Stimulated activated memory B cell treated with anti-CD40 and anti-IgM and Interleukin-4, amounts not matched to agents 10 μg/mL and 1 μg/mL and 100 μg/mL, for 72 hours (primary cell): ENCODE measurements at regions not wholly inside any gene's neighbourhood (a gene's known extent, or its start where the extent isn't known, plus 50 kb on each side); places are given as distances from the start of the nearest gene placed in this dataset.
"Not testable (repeated sequence)": the region's sequence is repeated elsewhere in the genome, so short reads cannot be mapped to it uniquely, and the experiment has no call there.

ENCODE experiments used
- ATAC-seq: fragments of 150-1000 bp; cut with Tn5 transposase; 2 replicates; pipeline ENCODE4 v1.10.0; 2021
- H3K27ac Mint-ChIP-seq: one replicate; pipeline ENCODE4 v1.8.0; 2022; ENCODE audit warnings: mild to moderate bottlenecking, mixed read lengths
- H3K27me3 Mint-ChIP-seq: one replicate; pipeline ENCODE4 v1.8.0; 2022; ENCODE audit warnings: mixed read lengths
- H3K36me3 Mint-ChIP-seq: one replicate; pipeline ENCODE4 v1.8.0; 2022; ENCODE audit warnings: mixed read lengths
- H3K4me1 Mint-ChIP-seq: one replicate; pipeline ENCODE4 v1.8.0; 2022; ENCODE audit warnings: mixed read lengths
- H3K4me3 Mint-ChIP-seq: one replicate; pipeline ENCODE4 v1.8.0; 2022; ENCODE audit warnings: mild to moderate bottlenecking, moderate library complexity, mixed read lengths
- H3K9me3 Mint-ChIP-seq: one replicate; pipeline ENCODE4 v1.8.0; 2022; ENCODE audit warnings: mixed read lengths

- no peak overlapping the region for H3K27ac Mint-ChIP-seq
- no peaks in the 10 kb centered on the region for H3K4me1 Mint-ChIP-seq
- H3K4me3 Mint-ChIP-seq, result no peak overlapping the region
- peaks cover 31% of the 10 kb centered on the region for H3K27me3 Mint-ChIP-seq
- peaks cover 6% of the 10 kb centered on the region for H3K9me3 Mint-ChIP-seq
- no peak for ATAC-seq
- H3K36me3 Mint-ChIP-seq, result no peaks in the 10 kb centered on the region
Measured at GRCh38 chr13:97520061-97520460, 86.1 kb downstream of the RAP2A start.

- H3K4me3 Mint-ChIP-seq, result no peak overlapping the region
- H3K4me1 Mint-ChIP-seq, result no peaks in the 10 kb centered on the region
- ATAC-seq, result no peak
- H3K27ac Mint-ChIP-seq, result no peak overlapping the region
- peaks cover 6% of the 10 kb centered on the region for H3K9me3 Mint-ChIP-seq
- peaks cover 31% of the 10 kb centered on the region for H3K27me3 Mint-ChIP-seq
- H3K36me3 Mint-ChIP-seq, result no peaks in the 10 kb centered on the region
Measured at GRCh38 chr13:97520866-97521265, 86.9 kb downstream of the RAP2A start.

GRCh38 chr13:97521726-97522125 lies 87.8 kb downstream of the RAP2A start:
- Mint-ChIP-seq H3K4me3 (no peak overlapping the region), H3K27me3 (peaks cover 23% of the 10 kb centered on the region), H3K36me3 (no peaks in the 10 kb centered on the region), H3K27ac (no peak overlapping the region), H3K4me1 (no peaks in the 10 kb centered on the region), H3K9me3 (peaks cover 6% of the 10 kb centered on the region)
- no peak for ATAC-seq

GRCh38 chr13:97522243-97522642 lies 88.3 kb downstream of the RAP2A start:
- H3K9me3 Mint-ChIP-seq, result peaks cover 6% of the 10 kb centered on the region
- H3K4me1 Mint-ChIP-seq, result no peaks in the 10 kb centered on the region
- peaks cover 22% of the 10 kb centered on the region for H3K27me3 Mint-ChIP-seq
- no peak for ATAC-seq
- H3K36me3 Mint-ChIP-seq, result no peaks in the 10 kb centered on the region
- H3K4me3 Mint-ChIP-seq, result no peak overlapping the region
- H3K27ac Mint-ChIP-seq, result no peak overlapping the region

- no peak for ATAC-seq
- peaks cover 3% of the 10 kb centered on the region for H3K9me3 Mint-ChIP-seq
- no peak overlapping the region for H3K4me3 Mint-ChIP-seq
- H3K4me1 Mint-ChIP-seq, result no peaks in the 10 kb centered on the region
- H3K36me3 Mint-ChIP-seq, result no peaks in the 10 kb centered on the region
- H3K27ac Mint-ChIP-seq, result no peak overlapping the region
- H3K27me3 Mint-ChIP-seq, result peaks cover 23% of the 10 kb centered on the region
Measured at GRCh38 chr13:97526556-97526955, 92.6 kb downstream of the RAP2A start.

- peaks cover 18% of the 10 kb centered on the region for H3K27me3 Mint-ChIP-seq
- no peak overlapping the region for H3K27ac Mint-ChIP-seq
- no peaks in the 10 kb centered on the region for H3K36me3 Mint-ChIP-seq
- no peak for ATAC-seq
- no peaks in the 10 kb centered on the region for H3K4me1 Mint-ChIP-seq
- H3K4me3 Mint-ChIP-seq, result no peak overlapping the region
- H3K9me3 Mint-ChIP-seq, result peaks cover 3% of the 10 kb centered on the region
Measured at GRCh38 chr13:97528518-97528917, 94.5 kb downstream of the RAP2A start.

GRCh38 chr13:97534540-97534939 lies 100.6 kb downstream of the RAP2A start:
- no peak for ATAC-seq
- Mint-ChIP-seq H3K36me3 (no peaks in the 10 kb centered on the region), H3K27me3 (peaks cover 17% of the 10 kb centered on the region), H3K4me1 (no peaks in the 10 kb centered on the region), H3K9me3 (no peaks in the 10 kb centered on the region), H3K4me3 (no peak overlapping the region), H3K27ac (no peak overlapping the region)

- Mint-ChIP-seq H3K9me3 (no peaks in the 10 kb centered on the region), H3K4me1 (no peaks in the 10 kb centered on the region), H3K27me3 (peaks cover 6% of the 10 kb centered on the region), H3K27ac (no peak overlapping the region), H3K4me3 (no peak overlapping the region), H3K36me3 (no peaks in the 10 kb centered on the region)
- no peak for ATAC-seq
Measured at GRCh38 chr13:97535614-97536013, 101.6 kb downstream of the RAP2A start.

- no peak overlapping the region for H3K27ac Mint-ChIP-seq
- no peaks in the 10 kb centered on the region for H3K4me1 Mint-ChIP-seq
- no peak for ATAC-seq
- no peaks in the 10 kb centered on the region for H3K9me3 Mint-ChIP-seq
- H3K36me3 Mint-ChIP-seq, result no peaks in the 10 kb centered on the region
- H3K27me3 Mint-ChIP-seq, result no peaks in the 10 kb centered on the region
- no peak overlapping the region for H3K4me3 Mint-ChIP-seq
Measured at GRCh38 chr13:97537110-97537509, 103.1 kb downstream of the RAP2A start.

GRCh38 chr13:97538203-97538602 lies 104.2 kb downstream of the RAP2A start:
- Mint-ChIP-seq H3K27ac (no peak overlapping the region), H3K27me3 (no peaks in the 10 kb centered on the region), H3K36me3 (no peaks in the 10 kb centered on the region), H3K9me3 (no peaks in the 10 kb centered on the region), H3K4me1 (no peaks in the 10 kb centered on the region), H3K4me3 (no peak overlapping the region)
- no peak for ATAC-seq

- H3K4me1 Mint-ChIP-seq, result no peaks in the 10 kb centered on the region
- ATAC-seq, result no peak
- H3K9me3 Mint-ChIP-seq, result no peaks in the 10 kb centered on the region
- H3K36me3 Mint-ChIP-seq, result no peaks in the 10 kb centered on the region
- H3K4me3 Mint-ChIP-seq, result no peak overlapping the region
- H3K27ac Mint-ChIP-seq, result no peak overlapping the region
- H3K27me3 Mint-ChIP-seq, result no peaks in the 10 kb centered on the region
Measured at GRCh38 chr13:97539651-97540610, 106.0 kb downstream of the RAP2A start.

- Mint-ChIP-seq H3K4me3 (no peak overlapping the region), H3K9me3 (no peaks in the 10 kb centered on the region), H3K4me1 (no peaks in the 10 kb centered on the region), H3K36me3 (no peaks in the 10 kb centered on the region), H3K27ac (no peak overlapping the region), H3K27me3 (no peaks in the 10 kb centered on the region)
- no peak for ATAC-seq
Measured at GRCh38 chr13:97540696-97541095, 106.7 kb downstream of the RAP2A start.

GRCh38 chr13:97542102-97542685 lies 108.2 kb downstream of the RAP2A start:
- Mint-ChIP-seq H3K9me3 (peaks cover 3% of the 10 kb centered on the region), H3K4me1 (no peaks in the 10 kb centered on the region), H3K36me3 (no peaks in the 10 kb centered on the region), H3K27me3 (peaks cover 12% of the 10 kb centered on the region), H3K27ac (no peak overlapping the region), H3K4me3 (no peak overlapping the region)
- ATAC-seq, result no peak

- Mint-ChIP-seq H3K27ac (no peak overlapping the region), H3K9me3 (peaks cover 3% of the 10 kb centered on the region), H3K4me3 (no peak overlapping the region), H3K4me1 (no peaks in the 10 kb centered on the region), H3K36me3 (no peaks in the 10 kb centered on the region), H3K27me3 (peaks cover 12% of the 10 kb centered on the region)
- ATAC-seq, result no peak
Measured at GRCh38 chr13:97544031-97544765, 110.2 kb downstream of the RAP2A start.

- H3K4me3 Mint-ChIP-seq, H3K27ac Mint-ChIP-seq, H3K9me3 Mint-ChIP-seq, H3K36me3 Mint-ChIP-seq, H3K4me1 Mint-ChIP-seq, ATAC-seq: not testable (repeated sequence)
- peaks cover 17% of the 10 kb centered on the region for H3K27me3 Mint-ChIP-seq
Measured at GRCh38 chr13:97544971-97545499, 111.1 kb downstream of the RAP2A start.
